ENCODE measurements at regions not wholly inside any gene's neighbourhood (a gene's known extent, or its start where the extent isn't known, plus 50 kb on each side); places are given as distances from the start of the nearest gene placed in this dataset.

DNA sequence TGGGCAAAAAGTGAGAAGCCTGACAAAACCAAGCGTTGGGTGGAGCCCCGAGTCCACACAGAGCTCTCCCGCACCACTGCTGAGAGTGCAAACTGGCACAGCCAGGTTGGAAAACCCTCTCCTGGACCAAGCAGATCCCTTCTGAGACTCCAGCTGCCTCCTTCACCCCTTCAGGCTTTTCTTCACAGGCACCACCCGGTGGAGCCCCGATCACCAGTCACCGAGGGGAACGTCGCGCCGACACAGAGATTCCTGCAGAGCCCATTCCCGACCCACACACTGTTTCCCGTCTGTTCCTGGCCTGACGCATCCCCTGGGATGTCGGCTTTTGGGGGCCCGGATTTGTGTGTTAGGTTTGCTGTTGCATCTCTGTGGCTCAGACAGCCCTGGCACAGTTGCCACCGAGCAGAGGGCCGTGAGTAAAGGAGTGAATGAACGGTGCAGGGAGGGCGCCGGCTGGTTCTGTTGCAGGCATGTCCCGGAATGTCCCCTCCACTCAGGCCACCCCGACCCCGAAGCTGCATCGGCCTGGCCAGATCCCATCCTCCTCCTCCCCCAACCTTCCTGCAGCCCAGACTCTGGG is 51.0 kb upstream of the INPP5A start:
- Histone ChIP-seq H3K4me1 (ENCODE audit: insufficient read depth, low read length) (0 out of 2 replicates have a peak, but pooled peaks cover 4% of the 10 kb centered on the region), H3K36me3 (ENCODE audit: insufficient read depth, low read depth, low read length) (no peaks in the 10 kb centered on the region), H3K9ac (ENCODE audit: low read depth, low read length) (no peak overlapping the region), H3K9me3 (ENCODE audit: insufficient read depth, low read depth, low read length) (no peaks in the 10 kb centered on the region), H3K4me3 (ENCODE audit: low read length) (no peak overlapping the region), H3K27ac (ENCODE audit: low read length) (no peak overlapping the region), H3K27me3 (ENCODE audit: insufficient read depth, low read length) (no peaks in the 10 kb centered on the region; the same call in 1 of the 2 replicates)

- no peak overlapping the region for H3K9ac ChIP-seq (ENCODE audit: low read depth, low read length)
- H3K4me3 ChIP-seq (ENCODE audit: low read length), result no peak overlapping the region
- no peaks in the 10 kb centered on the region for H3K4me1 ChIP-seq (ENCODE audit: insufficient read depth, low read length)
- H3K36me3 ChIP-seq (ENCODE audit: insufficient read depth, low read depth, low read length), result no peaks in the 10 kb centered on the region
- no peaks in the 10 kb centered on the region for H3K27me3 ChIP-seq (ENCODE audit: insufficient read depth, low read length)
- no peaks in the 10 kb centered on the region for H3K9me3 ChIP-seq (ENCODE audit: insufficient read depth, low read depth, low read length)
- H3K27ac ChIP-seq (ENCODE audit: low read length), result no peak overlapping the region
These were observed 50.1 kb upstream of the INPP5A start for GRCh38 chr10:132487241-132488135.

All from iPS-20b (cell line).